ENCODE measurements at regions not wholly inside any gene's neighbourhood (a gene's known extent, or its start where the extent isn't known, plus 50 kb on each side); places are given as distances from the start of the nearest gene placed in this dataset.

GRCh38 chr18:5646739-5647138, 102.9 kb upstream of the EPB41L3 start:
- Mint-ChIP-seq H3K36me3 (ENCODE audit: low read depth) (no peaks in the 10 kb centered on the region), H3K27ac (no peak overlapping the region), H3K4me1 (ENCODE audit: low read depth) (no peaks in the 10 kb centered on the region), H3K9me3 (no peaks in the 10 kb centered on the region), H3K4me3 (no peak overlapping the region), H3K27me3 (ENCODE audit: low read depth) (no peaks in the 10 kb centered on the region)
- no peak for DNase-seq (ENCODE audit: low spot score)

- H3K9me3 Mint-ChIP-seq: no peaks in the 10 kb centered on the region
- no peak overlapping the region for H3K27ac Mint-ChIP-seq
- no peaks in the 10 kb centered on the region for H3K36me3 Mint-ChIP-seq (ENCODE audit: low read depth)
- peaks cover 3% of the 10 kb centered on the region for H3K27me3 Mint-ChIP-seq (ENCODE audit: low read depth)
- no peak for DNase-seq (ENCODE audit: low spot score)
- no peak overlapping the region for H3K4me3 Mint-ChIP-seq
- H3K4me1 Mint-ChIP-seq (ENCODE audit: low read depth): no peaks in the 10 kb centered on the region
Measured at GRCh38 chr18:5643288-5643687, 99.5 kb upstream of the EPB41L3 start.

GRCh38 chr18:5640939-5641338, 97.1 kb upstream of the EPB41L3 start:
- no peak overlapping the region for H3K27ac Mint-ChIP-seq
- H3K36me3 Mint-ChIP-seq (ENCODE audit: low read depth): no peaks in the 10 kb centered on the region

DNA sequence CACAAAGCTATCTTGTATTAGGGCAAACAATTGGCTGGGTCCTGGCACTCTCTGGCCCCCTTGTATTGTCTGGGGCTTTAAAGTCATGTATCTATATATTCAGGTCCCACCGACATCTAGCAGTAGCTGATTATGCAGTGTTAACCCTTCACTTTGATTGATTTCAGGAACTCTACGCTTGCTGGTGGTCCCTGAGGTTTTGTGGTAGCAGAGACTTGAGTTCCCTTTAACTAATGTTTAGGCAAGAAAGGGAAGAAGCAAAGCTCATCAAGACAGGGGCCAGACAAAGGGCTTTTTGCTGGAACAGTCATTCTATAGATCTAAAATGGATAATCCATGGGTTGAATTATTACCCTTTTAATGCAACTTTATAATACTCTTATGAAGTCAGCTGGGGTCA, 95.3 kb upstream of the EPB41L3 start:
- H3K27ac Mint-ChIP-seq: no peak overlapping the region
- no peaks in the 10 kb centered on the region for H3K9me3 Mint-ChIP-seq
- no peaks in the 10 kb centered on the region for H3K36me3 Mint-ChIP-seq (ENCODE audit: low read depth)
- H3K4me1 Mint-ChIP-seq (ENCODE audit: low read depth): no peaks in the 10 kb centered on the region
- DNase-seq (ENCODE audit: low spot score): no peak
- H3K27me3 Mint-ChIP-seq (ENCODE audit: low read depth): peaks cover 4% of the 10 kb centered on the region
- H3K4me3 Mint-ChIP-seq: no peak overlapping the region

More at GRCh38 chr18:5640939-5641338, 97.1 kb upstream of the EPB41L3 start:
- H3K4me3 Mint-ChIP-seq: no peak overlapping the region
- H3K4me1 Mint-ChIP-seq (ENCODE audit: low read depth): no peaks in the 10 kb centered on the region
- H3K9me3 Mint-ChIP-seq: no peaks in the 10 kb centered on the region
- no peak for DNase-seq (ENCODE audit: low spot score)
- peaks cover 4% of the 10 kb centered on the region for H3K27me3 Mint-ChIP-seq (ENCODE audit: low read depth)

- Mint-ChIP-seq H3K9me3 (no peaks in the 10 kb centered on the region), H3K27me3 (ENCODE audit: low read depth) (peaks cover 36% of the 10 kb centered on the region), H3K4me3 (no peak overlapping the region), H3K4me1 (ENCODE audit: low read depth) (peaks cover 6% of the 10 kb centered on the region), H3K36me3 (ENCODE audit: low read depth) (no peaks in the 10 kb centered on the region), H3K27ac (no peak overlapping the region)
- no peak for DNase-seq (ENCODE audit: low spot score)
Measured at GRCh38 chr18:5632041-5632440, 88.2 kb upstream of the EPB41L3 start.

GRCh38 chr18:5630900-5631413, 87.2 kb upstream of the EPB41L3 start:
- no peak for DNase-seq (ENCODE audit: low spot score)
- Mint-ChIP-seq H3K9me3 (no peaks in the 10 kb centered on the region), H3K27me3 (ENCODE audit: low read depth) (peaks cover 36% of the 10 kb centered on the region), H3K27ac (no peak overlapping the region), H3K4me3 (no peak overlapping the region), H3K36me3 (ENCODE audit: low read depth) (no peaks in the 10 kb centered on the region), H3K4me1 (ENCODE audit: low read depth) (peaks cover 6% of the 10 kb centered on the region)

GRCh38 chr18:5630057-5630899, 86.5 kb upstream of the EPB41L3 start:
- H3K36me3 Mint-ChIP-seq (ENCODE audit: low read depth): no peaks in the 10 kb centered on the region
- H3K4me3 Mint-ChIP-seq: peak overlapping the region; percentile 76
- peak; percentile 45 for DNase-seq (ENCODE audit: low spot score)
- no peaks in the 10 kb centered on the region for H3K9me3 Mint-ChIP-seq
- H3K4me1 Mint-ChIP-seq (ENCODE audit: low read depth): peaks cover 6% of the 10 kb centered on the region
- no peak overlapping the region for H3K27ac Mint-ChIP-seq
- peaks cover 36% of the 10 kb centered on the region for H3K27me3 Mint-ChIP-seq (ENCODE audit: low read depth)

DNA sequence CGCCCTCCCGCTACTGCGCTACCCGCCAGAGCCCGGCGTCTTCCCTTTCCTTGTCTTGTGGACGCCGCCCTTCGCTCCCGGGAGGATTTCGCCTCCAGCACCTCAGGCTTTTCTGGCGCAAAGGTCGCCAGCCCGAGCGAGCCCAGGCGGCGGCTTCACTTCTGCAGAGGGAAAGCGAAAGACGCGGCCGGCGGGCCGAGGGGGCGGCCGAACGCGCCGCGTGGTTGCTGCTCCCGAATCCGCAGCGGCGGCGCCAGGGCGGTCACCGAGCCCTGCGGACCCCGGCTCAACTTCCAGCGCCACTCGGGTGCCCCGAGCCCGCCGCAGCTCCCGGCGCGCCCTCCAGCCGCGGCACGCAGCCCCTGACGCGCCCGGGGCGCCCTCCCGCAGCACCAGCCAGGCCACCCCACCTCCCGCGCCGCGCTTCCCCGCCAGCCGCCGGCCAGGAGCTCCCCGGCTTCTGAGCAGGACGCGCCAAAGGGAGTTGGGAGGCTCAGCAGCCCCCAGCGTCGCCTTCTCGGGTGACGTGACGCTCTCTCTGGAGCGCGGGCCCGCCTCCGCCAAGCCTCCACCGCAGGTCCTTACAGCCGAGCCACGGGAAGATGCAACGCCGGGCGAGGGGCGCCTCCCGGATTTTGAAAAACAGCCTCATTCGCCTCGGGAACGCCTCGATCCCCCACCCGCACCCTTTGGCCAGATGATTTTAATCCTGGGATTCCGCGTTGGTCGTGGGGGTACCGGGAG, 84.9 kb upstream of the EPB41L3 start:
- Mint-ChIP-seq H3K36me3 (ENCODE audit: low read depth) (no peaks in the 10 kb centered on the region), H3K27me3 (ENCODE audit: low read depth) (peaks cover 36% of the 10 kb centered on the region), H3K4me3 (peak overlapping the region; percentile 76), H3K4me1 (ENCODE audit: low read depth) (peaks cover 6% of the 10 kb centered on the region), H3K27ac (no peak overlapping the region), H3K9me3 (no peaks in the 10 kb centered on the region)
- DNase-seq (ENCODE audit: low spot score): peak; percentile 6

DNA sequence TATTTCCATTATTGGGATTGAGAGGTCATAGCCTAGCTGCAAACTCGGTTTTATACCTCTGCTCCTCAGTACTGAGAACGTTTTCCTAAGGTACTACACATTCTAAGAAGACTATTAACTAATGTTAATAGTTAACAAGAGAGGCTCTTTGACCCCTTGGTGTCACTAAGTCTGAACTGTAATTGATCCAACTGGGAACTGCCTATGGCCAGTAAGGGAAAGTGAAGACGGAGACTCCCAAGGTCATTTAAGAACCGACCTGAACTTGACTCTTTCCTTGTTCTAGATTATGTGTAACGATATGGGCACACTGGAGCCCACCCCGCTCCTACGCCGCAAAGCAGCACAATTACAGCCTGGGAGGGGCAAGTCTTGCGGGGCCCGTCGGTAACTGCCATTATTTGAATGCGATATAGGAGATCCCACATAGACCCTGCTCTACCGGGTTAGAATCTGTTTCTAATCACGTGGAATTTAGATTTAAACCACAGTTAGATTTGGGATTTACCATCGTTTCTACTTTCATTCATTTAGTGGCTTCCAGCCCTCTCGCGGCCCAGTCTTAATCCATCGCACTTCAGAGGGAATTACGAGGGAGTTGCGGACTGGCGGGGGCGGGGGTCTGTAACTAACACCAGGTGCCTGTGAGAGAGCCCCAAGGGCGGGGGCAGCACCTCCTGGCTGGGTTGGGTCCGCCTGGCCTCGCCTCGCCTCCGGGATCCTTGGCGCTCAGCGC, 84.1 kb upstream of the EPB41L3 start:
- peaks cover 33% of the 10 kb centered on the region for H3K27me3 Mint-ChIP-seq (ENCODE audit: low read depth)
- peak overlapping the region; percentile 53 for H3K4me3 Mint-ChIP-seq

DNA sequence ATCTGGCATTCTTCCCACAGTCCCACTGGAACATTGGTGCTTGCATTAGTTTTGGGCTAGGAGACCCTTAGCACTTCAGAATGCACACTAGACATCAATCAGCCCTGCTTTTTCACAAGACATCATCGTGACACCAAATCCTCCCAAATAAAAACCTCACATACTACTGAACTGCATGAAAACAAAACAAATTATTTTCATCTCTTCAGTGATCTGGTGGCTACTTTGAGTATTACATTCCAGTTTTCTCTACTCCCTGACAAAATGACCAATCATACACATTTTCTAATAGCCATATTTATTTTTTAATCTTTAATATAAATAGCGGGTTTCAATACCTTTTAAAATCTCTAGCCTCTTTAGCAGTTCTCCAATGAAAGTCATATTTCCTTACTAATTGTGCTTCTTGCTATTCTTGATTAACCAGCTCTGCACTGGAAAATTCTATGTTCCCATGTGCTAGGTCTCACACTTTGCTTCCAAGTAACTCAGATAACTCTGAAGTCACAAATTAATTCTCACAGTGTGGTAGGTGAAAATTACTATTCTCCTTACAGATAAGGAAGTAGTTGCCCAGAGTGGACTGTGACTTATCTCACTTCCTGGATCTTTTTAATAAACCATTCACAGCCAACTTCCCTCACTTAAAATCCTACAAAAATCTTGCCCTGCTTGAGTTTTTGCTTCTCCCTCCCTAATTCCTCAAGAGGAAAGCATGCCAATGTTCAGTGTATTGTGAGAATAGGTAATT, 82.5 kb upstream of the EPB41L3 start:
- H3K4me3 Mint-ChIP-seq: no peak overlapping the region
- peaks cover 20% of the 10 kb centered on the region for H3K27me3 Mint-ChIP-seq (ENCODE audit: low read depth)

More for the DNA sequence above, 84.1 kb upstream of the EPB41L3 start:
- DNase-seq (ENCODE audit: low spot score): no peak
- H3K4me1 Mint-ChIP-seq (ENCODE audit: low read depth): peaks cover 6% of the 10 kb centered on the region
- no peaks in the 10 kb centered on the region for H3K36me3 Mint-ChIP-seq (ENCODE audit: low read depth)
- H3K27ac Mint-ChIP-seq: no peak overlapping the region
- no peaks in the 10 kb centered on the region for H3K9me3 Mint-ChIP-seq

DNA sequence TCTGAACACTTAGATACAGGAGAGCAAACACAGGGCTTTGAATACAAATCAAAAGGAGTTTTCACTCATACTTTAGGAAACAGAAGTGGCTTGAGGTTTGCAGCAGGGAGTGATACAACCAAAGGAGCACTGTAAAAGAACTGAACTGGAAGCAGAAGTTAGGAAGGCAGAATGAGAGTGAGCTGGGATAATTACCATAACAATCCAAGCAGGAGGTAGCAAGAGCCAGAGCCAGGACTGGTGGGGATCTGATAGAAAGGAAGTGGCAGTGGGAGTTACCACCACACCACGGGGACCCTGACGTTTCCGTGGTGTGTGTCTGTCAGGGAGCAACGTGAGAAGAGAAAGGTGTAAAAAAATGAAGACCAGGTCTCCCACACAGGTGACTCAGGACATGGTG, 81.3 kb upstream of the EPB41L3 start:
- Mint-ChIP-seq H3K9me3 (no peaks in the 10 kb centered on the region), H3K4me3 (no peak overlapping the region), H3K4me1 (ENCODE audit: low read depth) (peaks cover 6% of the 10 kb centered on the region), H3K27me3 (ENCODE audit: low read depth) (peaks cover 13% of the 10 kb centered on the region), H3K27ac (no peak overlapping the region), H3K36me3 (ENCODE audit: low read depth) (no peaks in the 10 kb centered on the region)
- DNase-seq (ENCODE audit: low spot score): no peak

More for the DNA sequence above, 82.5 kb upstream of the EPB41L3 start:
- DNase-seq (ENCODE audit: low spot score): no peak
- Mint-ChIP-seq H3K9me3 (no peaks in the 10 kb centered on the region), H3K36me3 (ENCODE audit: low read depth) (no peaks in the 10 kb centered on the region), H3K4me1 (ENCODE audit: low read depth) (peaks cover 6% of the 10 kb centered on the region), H3K27ac (no peak overlapping the region)

GRCh38 chr18:5622905-5623304, 79.1 kb upstream of the EPB41L3 start:
- H3K27ac Mint-ChIP-seq: no peak overlapping the region
- H3K36me3 Mint-ChIP-seq (ENCODE audit: low read depth): no peaks in the 10 kb centered on the region
- no peaks in the 10 kb centered on the region for H3K9me3 Mint-ChIP-seq
- peaks cover 11% of the 10 kb centered on the region for H3K27me3 Mint-ChIP-seq (ENCODE audit: low read depth)
- H3K4me3 Mint-ChIP-seq: no peak overlapping the region
- no peak for DNase-seq (ENCODE audit: low spot score)
- H3K4me1 Mint-ChIP-seq (ENCODE audit: low read depth): peaks cover under 1% of the 10 kb centered on the region

DNA sequence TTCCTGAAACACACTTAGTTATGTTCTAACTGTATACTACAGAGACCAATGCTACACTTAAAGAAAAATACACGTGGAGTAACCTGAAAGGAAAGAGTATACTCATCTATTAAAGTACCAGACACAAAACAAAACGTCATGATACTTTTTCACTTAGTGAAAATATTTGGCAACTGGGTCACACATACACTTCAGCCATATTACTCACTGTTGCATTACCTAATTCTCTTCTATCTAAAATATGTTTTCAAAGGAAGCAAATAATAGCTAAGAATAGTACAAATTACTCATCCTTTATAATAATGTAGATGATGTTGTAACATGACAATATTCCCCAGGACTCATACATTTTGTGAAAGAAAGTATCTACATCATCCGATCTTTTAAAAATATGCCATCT, 76.5 kb upstream of the EPB41L3 start:
- Mint-ChIP-seq H3K36me3 (ENCODE audit: low read depth) (no peaks in the 10 kb centered on the region), H3K9me3 (no peaks in the 10 kb centered on the region), H3K27ac (no peak overlapping the region), H3K4me1 (ENCODE audit: low read depth) (no peaks in the 10 kb centered on the region), H3K27me3 (ENCODE audit: low read depth) (peaks cover 6% of the 10 kb centered on the region), H3K4me3 (no peak overlapping the region)
- DNase-seq (ENCODE audit: low spot score): no peak
